Jurkat, Clone E6-1 (cell line): ENCODE measurements at regions not wholly inside any gene's neighbourhood (a gene's known extent, or its start where the extent isn't known, plus 50 kb on each side); places are given as distances from the start of the nearest gene placed in this dataset.
"Not testable (repeated sequence)": the region's sequence is repeated elsewhere in the genome, so short reads cannot be mapped to it uniquely, and the experiment has no call there.

ENCODE experiments used
- DNase-seq: peaks from one replicate; pipeline ENCODE4 v3.0.0-alpha.2; 2011; ENCODE audit warnings: low read depth, low spot score
- H3K4me3 ChIP-seq: 2 replicates; pipeline ENCODE4 v1.5.1; 2011; ENCODE audit warnings: mild to moderate bottlenecking, low read length, control low read depth, moderate library complexity

DNA sequence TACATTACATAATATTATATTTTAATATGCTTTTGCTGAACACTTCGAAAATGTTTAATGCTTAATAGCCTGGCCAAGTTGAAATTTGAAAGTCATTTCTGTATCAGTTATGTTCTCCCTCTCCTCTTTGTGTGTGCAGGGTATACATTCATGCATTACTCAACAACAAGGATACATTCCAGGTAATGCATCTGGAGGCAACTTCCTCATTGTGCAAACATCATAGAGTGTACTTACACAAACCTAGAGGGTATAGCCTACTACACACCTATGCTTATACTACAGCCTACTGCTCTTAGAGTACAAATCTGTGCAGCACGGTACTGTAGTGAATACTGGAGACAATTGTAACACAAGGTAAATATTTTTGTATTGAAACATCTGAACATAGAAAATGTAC is 407.3 kb downstream of the MRPL39 start:
- DNase-seq, result no peak
- H3K4me3 ChIP-seq, result no peak overlapping the region

DNA sequence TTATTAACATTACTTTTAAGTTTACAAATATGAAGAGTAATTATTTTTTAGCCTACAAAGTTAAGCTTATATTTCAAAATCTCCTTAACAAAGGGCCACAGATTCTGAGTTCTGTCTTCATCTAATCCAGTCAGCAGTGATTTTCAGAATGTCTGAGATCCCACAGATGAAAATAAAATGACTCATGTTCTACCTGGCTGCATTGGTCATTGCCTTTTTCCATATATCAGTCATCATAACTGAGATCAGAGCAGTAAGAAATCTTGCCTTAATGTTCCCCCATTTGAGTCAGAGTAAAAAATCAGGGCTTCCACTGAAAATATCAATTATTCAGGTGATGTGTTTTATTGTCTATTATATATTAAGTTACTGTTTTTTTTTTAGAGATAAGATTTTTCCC is 416.1 kb downstream of the MRPL39 start:
- H3K4me3 ChIP-seq, result no peak overlapping the region
- DNase-seq, result no peak

DNA sequence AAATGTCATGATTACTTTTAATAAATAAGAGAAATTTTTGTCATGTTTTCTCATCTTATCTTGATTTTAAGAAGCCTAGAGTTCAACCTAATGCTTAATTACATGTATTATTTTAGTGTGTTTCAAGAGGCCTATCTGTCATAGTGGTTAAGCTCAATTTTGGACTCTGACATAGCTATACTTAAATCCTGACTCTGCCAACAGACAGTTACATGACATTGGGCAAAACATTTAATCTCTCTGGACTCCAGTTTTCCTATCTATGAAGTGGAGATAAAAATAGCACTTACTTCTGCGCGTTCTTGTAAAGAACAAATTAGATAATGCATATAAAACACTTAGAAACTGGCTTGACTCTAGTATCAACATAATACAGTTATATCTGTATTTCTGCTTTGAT is 417.8 kb downstream of the MRPL39 start:
- no peak for DNase-seq
- no peak overlapping the region for H3K4me3 ChIP-seq

DNA sequence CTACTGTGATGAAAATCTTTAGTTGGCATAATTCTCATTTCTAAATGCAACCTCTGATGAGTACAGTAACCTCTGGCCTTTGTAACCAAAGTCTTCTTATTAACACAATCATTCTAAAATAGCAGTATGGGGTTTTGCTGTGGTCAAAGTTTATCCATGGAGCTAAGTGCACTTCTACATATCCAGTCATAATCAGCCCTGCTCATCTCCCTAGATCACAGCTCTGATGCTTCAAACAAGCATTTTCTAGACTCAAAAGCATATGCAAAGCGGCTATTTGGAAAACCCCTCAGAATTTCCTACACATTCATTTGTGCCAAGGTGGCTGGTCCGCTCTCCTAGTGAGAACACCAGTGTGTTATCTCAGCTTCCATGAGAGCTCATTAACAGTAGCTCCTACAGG is 418.6 kb downstream of the MRPL39 start:
- DNase-seq, result no peak

DNA sequence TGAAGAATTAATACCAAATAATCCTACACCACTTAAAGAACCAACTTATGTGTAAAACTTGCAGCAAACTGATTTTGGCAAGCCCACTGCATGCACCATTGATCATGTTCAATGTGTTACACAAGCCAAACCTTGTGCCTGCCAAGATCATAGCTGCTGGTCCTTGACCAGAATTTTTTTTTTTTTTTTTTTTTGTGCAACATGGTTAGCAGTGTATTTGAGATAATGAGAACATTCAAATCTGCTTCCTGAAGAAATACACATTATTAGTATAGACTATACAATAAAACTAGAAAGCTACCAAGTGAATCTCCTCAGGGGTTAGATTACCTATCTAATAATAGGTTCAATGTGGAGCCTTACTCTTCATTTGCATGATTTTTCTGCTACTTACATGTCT is 421.0 kb downstream of the MRPL39 start:
- DNase-seq, result no peak
- no peak overlapping the region for H3K4me3 ChIP-seq

More for the DNA sequence above, 418.6 kb downstream of the MRPL39 start:
- H3K4me3 ChIP-seq, result no peak overlapping the region

DNA sequence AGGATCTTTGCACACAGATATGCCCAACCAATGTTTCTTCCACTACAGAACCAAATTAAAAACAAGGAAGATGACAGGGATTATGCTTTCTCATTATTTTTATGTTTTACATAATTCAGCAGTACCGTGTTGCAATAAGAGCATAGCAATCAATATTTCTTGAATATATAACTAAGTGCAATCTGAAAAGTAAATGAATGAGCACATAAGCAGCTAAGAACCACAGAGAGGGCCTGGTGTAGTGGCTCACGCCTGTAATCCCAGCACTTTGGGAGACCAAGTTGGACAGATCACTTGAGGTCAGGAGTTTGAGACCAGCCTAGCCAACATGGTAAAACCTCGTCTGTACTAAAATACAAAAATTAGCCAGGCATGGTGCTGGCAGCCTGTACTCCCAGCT is 423.7 kb downstream of the MRPL39 start:
- H3K4me3 ChIP-seq, result no peak overlapping the region
- DNase-seq, result no peak

DNA sequence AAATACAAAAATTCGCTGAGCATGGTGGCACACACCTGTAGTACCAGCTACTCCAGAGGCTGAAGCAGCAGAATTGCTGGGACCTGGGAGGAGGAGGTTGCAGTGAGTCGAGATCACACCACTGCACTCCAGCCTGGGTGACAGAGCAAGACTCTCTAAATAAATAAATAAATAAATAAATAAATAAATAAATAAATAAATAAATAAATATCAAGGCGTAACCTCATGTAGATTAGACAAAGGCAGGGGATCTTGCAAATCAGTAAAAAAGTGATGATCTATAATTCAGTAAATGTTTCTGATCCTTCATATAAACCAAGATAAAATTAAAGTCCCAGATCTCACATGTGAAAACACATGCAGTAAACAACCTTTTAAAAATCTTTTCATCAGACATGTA is 425.6 kb downstream of the MRPL39 start:
- not testable (repeated sequence) for H3K4me3 ChIP-seq

DNA sequence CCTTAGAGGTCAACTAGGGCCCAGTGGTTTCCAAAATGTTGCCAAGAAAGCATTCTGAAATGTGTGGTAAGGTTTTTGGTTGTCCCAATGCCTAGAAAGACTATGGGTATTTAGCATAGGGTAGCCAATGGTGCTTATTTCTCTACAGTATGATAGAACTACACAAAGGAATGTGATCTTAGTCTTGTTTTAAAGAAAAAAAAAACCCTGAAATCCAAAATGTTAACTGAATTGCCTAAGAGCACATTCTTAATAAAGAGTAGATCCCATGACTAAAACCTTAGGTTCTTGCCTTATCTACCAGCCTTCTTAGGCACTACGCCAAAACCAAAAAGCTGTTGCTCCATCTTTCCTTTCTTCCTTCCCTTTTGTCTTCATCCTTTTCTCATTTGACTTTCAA is 428.2 kb downstream of the MRPL39 start:
- no peak for DNase-seq

More for the DNA sequence above, 425.6 kb downstream of the MRPL39 start:
- not testable (repeated sequence) for DNase-seq

DNA sequence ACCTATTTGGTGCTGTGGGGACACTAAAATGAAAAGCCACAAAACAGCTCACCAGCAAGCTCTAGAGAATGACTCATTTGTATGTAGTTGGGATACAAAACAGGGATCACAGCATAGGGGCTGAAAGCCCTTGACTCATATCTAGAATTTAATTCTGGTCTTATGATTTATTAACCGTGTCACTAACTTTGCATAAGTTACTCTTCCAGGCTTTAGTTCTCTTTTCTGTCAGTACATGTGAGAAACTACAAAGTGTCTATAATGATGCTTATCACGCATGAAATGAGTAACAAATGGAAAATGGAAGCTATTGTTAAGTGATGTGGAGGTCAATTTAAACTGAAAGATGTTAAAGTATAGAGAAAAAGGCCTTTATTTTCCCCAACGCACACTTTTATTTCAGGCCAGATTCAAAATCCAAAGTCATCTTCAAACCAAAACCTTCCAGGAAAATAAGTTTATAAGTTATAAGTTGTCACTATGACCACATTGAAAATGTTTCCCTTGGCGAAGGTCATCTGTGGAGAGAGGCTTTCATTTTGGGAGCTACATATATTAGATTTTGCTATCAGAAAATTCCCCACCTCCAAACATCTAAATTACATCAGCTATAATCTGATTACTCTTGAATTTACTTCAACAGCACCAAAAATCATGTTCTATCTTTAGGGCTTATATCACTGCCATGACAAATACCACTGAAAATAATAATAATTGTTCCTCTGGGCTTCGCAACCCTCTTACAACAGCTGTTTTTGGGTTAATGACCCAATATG is 430.5 kb downstream of the MRPL39 start:
- no peak overlapping the region for H3K4me3 ChIP-seq
- DNase-seq, result no peak

More for the DNA sequence above, 428.2 kb downstream of the MRPL39 start:
- H3K4me3 ChIP-seq, result no peak overlapping the region

DNA sequence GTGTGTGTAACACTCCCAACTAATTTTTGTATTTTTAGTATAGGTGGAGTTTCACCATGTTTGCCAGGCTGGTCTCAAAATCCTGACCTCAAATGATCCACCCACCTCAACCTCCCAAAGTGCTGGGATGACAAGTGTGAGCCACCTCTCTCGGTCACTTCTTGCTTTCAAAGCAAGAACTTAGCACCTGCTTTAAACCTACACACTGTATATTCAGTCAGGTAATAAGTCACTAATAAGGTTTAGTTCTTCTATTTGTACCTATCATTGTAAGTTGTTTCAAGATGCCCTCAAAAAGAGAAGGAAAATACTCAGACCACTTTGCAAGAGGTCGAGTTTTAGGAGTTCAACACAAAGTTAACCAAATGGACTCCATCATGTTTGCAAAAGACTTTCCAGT is 431.3 kb downstream of the MRPL39 start:
- no peak overlapping the region for H3K4me3 ChIP-seq
- no peak for DNase-seq

DNA sequence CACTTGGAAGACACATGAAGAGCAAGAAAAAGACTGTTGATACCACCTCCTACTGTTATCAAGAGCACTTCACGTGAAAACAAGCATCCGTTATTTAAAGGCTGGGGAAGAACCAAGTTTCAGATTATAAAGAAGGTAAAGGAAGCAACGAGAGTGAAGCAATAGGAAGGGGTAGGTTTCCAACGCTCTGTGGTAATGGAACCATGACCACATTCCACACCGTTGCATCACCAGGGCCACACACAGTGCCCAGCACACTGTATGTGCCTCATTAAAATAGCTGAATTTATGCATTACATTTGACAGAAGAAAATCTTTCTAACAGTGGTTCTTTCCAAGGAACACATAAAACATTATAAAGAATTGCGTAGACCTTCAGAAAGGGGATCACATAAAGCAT is 435.8 kb downstream of the MRPL39 start:
- no peak overlapping the region for H3K4me3 ChIP-seq
- DNase-seq, result no peak

DNA sequence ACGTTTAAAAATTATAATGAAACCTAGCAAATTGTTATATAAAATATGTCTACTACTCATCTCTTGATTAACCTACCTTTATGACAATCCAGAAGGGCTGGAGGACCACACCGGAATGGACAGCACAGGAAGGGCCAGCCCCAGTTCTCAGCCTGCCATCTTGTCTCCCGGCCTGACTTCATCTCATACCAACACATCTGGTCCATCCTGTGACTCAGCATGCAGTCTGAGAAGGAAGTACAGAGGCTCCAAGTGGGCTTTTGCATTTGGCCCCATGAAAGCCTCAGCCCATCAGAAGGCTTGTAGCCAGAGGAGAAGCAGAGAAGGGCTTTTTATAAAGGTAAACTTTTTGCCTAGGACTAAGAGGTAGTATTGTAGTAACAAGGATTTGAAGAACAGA is 436.6 kb downstream of the MRPL39 start:
- DNase-seq, result no peak
- H3K4me3 ChIP-seq, result no peak overlapping the region

DNA sequence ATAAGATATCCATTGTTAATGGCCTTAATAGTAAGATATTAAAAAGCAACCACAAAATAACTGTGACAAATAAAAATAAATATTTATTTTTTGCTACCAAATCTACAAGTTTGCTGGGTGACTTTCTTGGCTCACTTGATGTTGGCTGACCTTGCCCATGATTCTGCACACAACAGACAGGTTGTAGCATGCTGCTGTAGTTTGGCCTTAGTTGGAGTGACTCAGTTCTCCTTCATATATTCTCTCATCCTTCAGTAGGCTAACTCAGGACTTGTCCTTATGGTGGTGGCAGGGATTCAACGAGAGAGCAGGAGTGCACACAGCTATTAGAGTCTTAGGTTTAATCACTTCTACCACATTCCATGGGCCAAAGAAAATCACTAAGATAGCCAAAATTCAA is 437.9 kb downstream of the MRPL39 start:
- H3K4me3 ChIP-seq, result no peak overlapping the region
- DNase-seq, result no peak

DNA sequence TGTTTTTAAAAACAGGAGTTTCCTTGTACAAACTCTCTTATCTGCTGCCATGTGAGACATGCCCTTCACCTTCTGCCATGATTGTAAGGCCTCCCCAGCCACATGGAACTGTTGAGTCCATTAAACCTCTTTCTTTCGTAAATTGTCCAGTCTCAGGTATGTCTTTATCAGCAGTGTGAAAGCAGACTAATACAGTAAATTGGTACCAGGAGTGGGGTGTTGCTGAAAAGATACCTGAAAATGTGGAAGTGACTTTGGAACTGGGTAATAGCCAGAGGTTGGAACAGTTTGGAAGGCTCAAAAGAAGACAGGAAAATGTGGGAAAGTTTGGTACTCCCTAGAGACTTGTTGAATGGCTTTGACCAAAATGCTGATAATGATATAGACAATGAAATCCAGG is 440.4 kb downstream of the MRPL39 start:
- not testable (repeated sequence) for H3K4me3 ChIP-seq, DNase-seq

DNA sequence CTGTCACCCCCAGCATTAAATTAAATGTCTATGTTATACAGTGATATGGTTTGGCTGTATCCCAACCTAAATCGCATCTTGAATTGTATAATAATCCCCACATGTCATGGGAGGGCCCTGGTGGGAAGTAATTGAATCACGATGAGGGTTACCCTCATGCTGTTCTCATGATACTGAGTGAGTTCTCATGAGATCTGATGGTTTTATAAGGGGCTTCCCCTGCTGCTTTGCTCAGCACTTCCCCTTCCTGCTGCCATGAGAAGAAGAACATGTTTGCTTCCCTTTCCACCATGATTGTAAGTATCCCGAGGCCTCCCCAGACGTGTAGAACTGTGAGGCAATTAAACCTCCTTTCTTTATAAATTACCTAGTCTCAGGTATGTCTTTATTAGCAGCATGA is 445.7 kb downstream of the MRPL39 start:
- DNase-seq, result no peak
- no peak overlapping the region for H3K4me3 ChIP-seq

DNA sequence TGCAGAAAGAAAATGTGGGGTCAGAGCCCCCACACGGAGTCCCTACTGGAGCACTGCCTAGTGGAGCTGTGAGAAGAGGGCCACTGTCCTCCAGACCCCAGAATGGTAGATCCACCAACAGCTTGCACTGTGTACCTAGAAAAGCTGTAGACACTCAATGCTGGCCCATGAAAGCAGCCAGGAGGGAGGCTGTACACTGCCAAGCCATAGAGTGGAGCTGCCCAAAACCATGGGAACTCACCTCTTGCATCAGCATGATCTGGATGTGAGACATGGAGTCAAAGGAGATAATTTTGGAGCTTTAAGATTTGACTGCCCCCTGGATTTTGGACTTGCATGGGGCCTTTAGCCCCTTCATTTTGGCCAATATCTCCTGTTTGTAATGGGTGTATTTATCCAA is 452.3 kb downstream of the MRPL39 start:
- DNase-seq, H3K4me3 ChIP-seq: not testable (repeated sequence)

DNA sequence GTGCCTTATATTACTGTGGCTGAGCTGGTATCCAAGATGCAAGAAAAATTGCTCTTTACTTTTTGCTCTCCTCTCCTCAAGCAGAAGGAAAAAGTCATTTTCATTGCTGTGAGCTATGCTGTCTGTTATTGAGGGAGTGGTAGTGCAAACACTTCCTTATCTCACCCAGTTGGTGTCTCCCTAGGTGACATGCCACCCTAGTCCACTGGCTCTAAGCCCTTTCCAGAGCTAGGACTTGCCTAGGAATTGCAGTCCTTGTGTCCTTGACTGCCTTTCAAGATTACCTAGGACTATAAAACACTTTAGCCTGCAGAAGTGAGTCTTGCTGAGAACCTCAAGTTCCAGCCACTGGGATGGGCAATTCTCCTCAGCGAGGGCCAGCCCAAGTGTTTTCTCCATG is 458.3 kb downstream of the MRPL39 start:
- DNase-seq, result no peak
- H3K4me3 ChIP-seq, result no peak overlapping the region

DNA sequence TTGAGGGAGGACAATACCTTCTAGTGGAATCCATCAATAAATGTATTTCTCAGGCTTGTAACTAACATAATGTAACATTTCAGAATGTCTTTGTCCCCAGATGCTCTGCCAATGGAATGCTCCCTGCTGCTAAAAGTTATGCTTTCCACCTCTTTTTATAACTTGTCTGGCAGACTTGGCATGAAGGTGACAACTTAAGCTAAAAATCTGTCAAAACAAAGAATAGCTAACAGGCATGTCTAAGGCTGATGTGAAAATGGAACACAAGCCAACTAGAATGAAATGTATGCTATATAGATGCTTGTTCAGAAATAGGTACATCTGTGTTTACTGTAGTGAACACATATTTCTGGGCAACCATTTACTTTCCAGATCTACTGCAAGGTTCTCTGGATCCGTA is 467.9 kb downstream of the MRPL39 start:
- no peak for DNase-seq
- H3K4me3 ChIP-seq, result no peak overlapping the region

DNA sequence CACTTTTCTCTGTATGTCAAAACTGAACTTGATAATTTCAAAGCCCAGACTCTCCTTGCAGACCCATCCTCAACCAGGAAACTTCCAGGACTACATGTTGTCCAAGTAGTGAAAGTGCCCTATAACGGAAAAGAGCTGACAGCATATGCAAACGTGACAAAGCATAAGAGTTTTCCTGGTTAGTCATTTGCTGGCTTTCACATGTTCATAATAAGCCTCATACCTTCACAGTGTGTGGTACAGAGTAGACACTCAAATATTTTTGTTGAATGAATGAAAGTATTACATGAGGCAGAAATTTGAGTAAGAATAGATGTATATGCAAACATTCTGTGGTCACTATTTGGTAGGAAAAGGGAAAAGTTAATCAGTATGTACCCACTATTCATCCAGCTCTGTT is 473.3 kb downstream of the MRPL39 start:
- no peak overlapping the region for H3K4me3 ChIP-seq
- DNase-seq, result no peak

DNA sequence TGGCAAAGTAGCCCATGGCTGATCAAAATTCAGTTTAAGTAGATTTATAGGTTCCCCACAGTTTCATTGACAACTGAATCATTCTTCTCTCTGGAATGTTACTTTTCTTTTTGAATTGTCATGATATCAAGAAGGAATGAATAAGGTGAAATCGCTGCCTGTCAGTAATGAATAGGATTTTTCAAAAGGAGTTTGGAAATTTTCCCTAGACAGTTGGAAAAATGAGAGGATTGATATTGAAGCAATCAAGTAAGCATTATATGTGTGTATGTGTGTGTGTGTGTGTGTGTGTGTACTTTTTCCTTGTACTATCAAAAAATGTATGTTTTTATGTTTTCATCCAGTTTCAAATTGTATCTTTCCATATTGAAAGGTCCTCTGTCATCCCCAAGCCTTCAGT is 479.5 kb downstream of the MRPL39 start:
- no peak overlapping the region for H3K4me3 ChIP-seq
- DNase-seq, result no peak

DNA sequence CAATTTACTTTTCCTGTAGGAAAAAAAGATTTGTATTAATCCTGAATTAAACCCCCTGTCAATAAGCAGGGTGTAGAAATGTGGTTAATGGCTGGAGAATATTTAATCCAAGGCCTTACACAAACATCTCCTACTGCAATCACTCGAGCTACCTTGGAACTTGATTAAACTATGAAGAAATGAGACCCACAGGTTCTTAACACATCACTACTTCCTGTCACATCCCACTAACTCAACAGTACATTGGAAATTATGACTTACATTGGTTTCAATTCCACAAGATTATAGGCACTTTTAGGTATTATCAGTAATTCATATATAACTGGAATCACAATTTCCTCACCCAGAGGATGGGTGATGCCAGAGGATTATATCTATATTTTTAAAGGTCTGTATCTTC is 480.3 kb downstream of the MRPL39 start:
- no peak overlapping the region for H3K4me3 ChIP-seq
- no peak for DNase-seq
